DMS79 treated with DMSO at 0.1 percent for 48 hours (cell line): ENCODE measurements at regions not wholly inside any gene's neighbourhood (a gene's known extent, or its start where the extent isn't known, plus 50 kb on each side); places are given as distances from the start of the nearest gene placed in this dataset.
A peak's percentile ranks its signal among the peaks of the same experiment; 100 is the strongest.

Experiments
- DNase-seq: peaks from one replicate; lab custom pipeline; 2025; lab: John Stamatoyannopoulos, UW

- no peak for DNase-seq
These were observed 85.6 kb downstream of the CD8B2 start for GRCh38 chr2:106572541-106573450.

- no peak for DNase-seq
These were observed 86.6 kb downstream of the CD8B2 start for GRCh38 chr2:106573773-106574172.

GRCh38 chr2:106575955-106576354, 88.8 kb downstream of the CD8B2 start:
- no peak for DNase-seq

- no peak for DNase-seq
These were observed 90.1 kb downstream of the CD8B2 start for GRCh38 chr2:106577255-106577651.

GRCh38 chr2:106579750-106580197, 92.6 kb downstream of the CD8B2 start:
- DNase-seq = no peak

GRCh38 chr2:106580241-106580640, 93.1 kb downstream of the CD8B2 start:
- DNase-seq = no peak

- DNase-seq = no peak
These were observed 94.2 kb downstream of the CD8B2 start for GRCh38 chr2:106581328-106581727.

- no peak for DNase-seq
These were observed 94.6 kb downstream of the CD8B2 start for GRCh38 chr2:106581755-106582147.

GRCh38 chr2:106582148-106583143, 95.3 kb downstream of the CD8B2 start:
- peak; percentile 77 for DNase-seq

- DNase-seq = no peak
These were observed 97.3 kb downstream of the CD8B2 start for GRCh38 chr2:106584304-106584954.

- no peak for DNase-seq
These were observed 109.7 kb downstream of the CD8B2 start for GRCh38 chr2:106596844-106597243.

- DNase-seq = no peak
These were observed 112.4 kb downstream of the CD8B2 start for GRCh38 chr2:106599540-106599939.

- no peak for DNase-seq
These were observed 114.9 kb downstream of the CD8B2 start for GRCh38 chr2:106602042-106602441.

- no peak for DNase-seq
These were observed 119.5 kb downstream of the CD8B2 start for GRCh38 chr2:106606652-106607051.

GRCh38 chr2:106607371-106607770, 120.2 kb downstream of the CD8B2 start:
- no peak for DNase-seq

- no peak for DNase-seq
These were observed 122.6 kb downstream of the CD8B2 start for GRCh38 chr2:106609780-106610179.

GRCh38 chr2:106614511-106615291, 127.5 kb downstream of the CD8B2 start:
- DNase-seq = no peak

GRCh38 chr2:106618614-106619013, 131.4 kb downstream of the CD8B2 start:
- no peak for DNase-seq

- DNase-seq = no peak
These were observed 136.3 kb downstream of the CD8B2 start for GRCh38 chr2:106623456-106623855.

GRCh38 chr2:106624787-106625380, 137.7 kb downstream of the CD8B2 start:
- DNase-seq = no peak

- no peak for DNase-seq
These were observed 141.2 kb downstream of the CD8B2 start for GRCh38 chr2:106628377-106628776.
